NCI-H1436 (cell line): ENCODE measurements at regions not wholly inside any gene's neighbourhood (a gene's known extent, or its start where the extent isn't known, plus 50 kb on each side); places are given as distances from the start of the nearest gene placed in this dataset.
"Not testable (repeated sequence)": the region's sequence is repeated elsewhere in the genome, so short reads cannot be mapped to it uniquely, and the experiment has no call there.

ENCODE experiments used
- DNase-seq: peaks from one replicate; lab custom pipeline; 2025; lab: John Stamatoyannopoulos, UW

GRCh38 chr9:108444400-108445358, 411.1 kb downstream of the ACTL7B start:
- DNase-seq = no peak

DNA sequence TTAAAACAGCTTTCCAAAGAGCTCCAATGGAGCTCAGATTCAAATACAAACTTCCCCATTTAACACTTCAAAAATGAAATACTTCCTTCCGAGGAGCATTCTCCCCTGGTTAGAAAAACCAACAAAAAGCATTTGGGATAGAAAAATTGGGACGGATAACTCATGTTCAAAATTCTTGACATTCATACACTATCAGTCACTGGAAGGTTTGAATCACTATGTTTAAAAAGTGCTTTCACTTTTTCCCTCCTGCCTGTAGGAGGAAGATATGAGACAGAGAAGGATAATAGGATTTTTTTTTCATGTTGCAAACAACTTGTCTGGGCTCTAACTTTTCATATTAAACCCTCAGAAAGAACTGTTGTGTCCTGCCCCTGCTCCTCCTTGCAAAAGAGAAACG, 412.0 kb downstream of the ACTL7B start:
- no peak for DNase-seq

- no peak for DNase-seq
Observed at GRCh38 chr9:108443019-108443633, 412.7 kb downstream of the ACTL7B start.

DNA sequence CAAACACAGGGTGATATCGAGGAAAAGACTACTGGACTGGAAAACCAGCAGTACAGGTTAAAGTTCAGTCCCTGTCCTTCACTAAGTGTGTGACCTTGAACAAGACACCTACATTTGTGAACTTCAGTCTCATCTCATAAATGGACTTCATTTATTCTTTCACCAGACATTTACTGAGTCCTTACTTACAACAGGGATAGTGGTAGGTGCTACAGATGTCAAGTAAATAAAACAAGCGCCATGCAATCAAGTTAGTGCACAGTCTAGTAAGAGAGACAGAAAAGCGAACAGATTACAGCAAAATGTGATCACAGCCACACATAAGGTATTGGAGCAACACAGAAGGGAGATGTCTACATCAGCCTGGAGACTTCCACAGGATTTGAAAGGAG, 413.2 kb downstream of the ACTL7B start:
- DNase-seq = no peak

GRCh38 chr9:108441726-108442125, 414.1 kb downstream of the ACTL7B start:
- DNase-seq = no peak

DNA sequence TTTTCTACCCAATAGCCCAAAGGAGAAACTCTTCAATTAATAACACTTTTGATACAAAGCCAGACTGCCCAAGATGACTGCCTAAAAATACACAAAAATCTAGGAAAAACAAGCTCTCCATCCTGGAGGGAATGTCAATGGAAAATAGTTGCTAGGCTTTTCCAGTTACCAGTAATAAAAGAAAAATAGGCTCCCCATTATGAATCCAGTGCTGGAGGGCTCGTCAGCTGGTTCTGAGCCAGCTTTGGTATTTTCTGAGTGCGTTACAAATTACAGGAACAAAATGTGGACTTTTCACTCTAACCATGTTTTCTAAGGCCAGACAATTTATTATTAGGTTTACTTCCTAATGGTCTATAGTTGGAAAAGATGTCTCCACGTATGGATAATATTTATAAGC, 414.5 kb downstream of the ACTL7B start:
- DNase-seq = no peak

DNA sequence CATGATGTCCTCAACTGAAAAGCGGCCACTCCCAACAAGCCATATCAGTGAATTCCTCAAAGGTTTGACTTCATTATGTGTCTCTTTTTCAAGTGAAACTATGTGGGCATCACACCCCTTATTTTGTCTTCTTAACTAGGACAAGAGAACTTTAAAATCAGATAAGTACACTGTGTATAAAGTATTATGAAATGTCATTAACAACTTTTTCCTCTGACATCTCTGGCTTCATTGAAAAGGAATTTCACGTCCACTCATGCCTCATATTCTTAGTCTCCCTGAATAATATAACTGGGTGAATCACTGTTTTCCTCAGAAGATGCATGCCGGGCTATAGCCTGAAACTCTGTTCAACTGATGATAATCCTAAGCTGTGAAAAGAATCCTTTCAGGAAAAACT, 415.8 kb downstream of the ACTL7B start:
- DNase-seq = no peak

DNA sequence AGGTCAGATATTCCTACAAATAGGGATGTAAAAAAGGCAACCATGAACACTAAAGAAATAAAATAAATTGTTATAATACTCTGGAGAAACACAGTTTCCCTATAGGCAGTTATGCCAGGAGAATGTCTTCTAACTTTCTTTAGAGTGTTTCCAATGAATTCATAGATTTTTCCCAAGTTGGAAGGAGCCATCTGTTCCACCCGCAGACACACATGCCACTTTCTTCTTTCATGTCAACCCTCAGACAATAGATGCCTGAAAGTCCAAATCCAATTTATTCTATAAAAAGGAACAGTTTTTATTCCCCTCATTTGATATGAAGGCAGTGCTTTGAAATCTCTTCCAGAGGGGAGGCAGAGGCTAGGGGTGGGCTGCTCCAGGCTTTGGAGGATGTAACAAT, 418.1 kb downstream of the ACTL7B start:
- DNase-seq = no peak

- DNase-seq = no peak
Observed at GRCh38 chr9:108436448-108436847, 419.3 kb downstream of the ACTL7B start.

DNA sequence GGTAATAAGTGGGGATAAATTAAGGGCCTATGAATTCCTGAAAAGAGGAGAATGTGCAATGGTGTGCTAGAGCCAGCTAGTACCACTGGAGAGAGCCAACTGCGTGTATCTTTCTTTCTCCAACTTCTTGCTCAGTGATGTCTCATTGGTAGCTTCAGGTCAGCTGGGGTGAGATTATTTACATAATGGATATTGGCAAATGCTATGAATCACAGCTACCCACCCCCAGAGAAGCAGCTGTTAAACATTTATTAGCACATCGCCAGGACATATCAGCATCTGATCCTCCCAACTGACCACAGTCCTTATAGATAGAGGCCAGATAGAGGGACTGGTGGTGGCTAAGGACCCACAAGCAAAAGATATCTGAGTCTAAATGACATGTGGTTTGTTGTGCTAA, 421.3 kb downstream of the ACTL7B start:
- DNase-seq = no peak

DNA sequence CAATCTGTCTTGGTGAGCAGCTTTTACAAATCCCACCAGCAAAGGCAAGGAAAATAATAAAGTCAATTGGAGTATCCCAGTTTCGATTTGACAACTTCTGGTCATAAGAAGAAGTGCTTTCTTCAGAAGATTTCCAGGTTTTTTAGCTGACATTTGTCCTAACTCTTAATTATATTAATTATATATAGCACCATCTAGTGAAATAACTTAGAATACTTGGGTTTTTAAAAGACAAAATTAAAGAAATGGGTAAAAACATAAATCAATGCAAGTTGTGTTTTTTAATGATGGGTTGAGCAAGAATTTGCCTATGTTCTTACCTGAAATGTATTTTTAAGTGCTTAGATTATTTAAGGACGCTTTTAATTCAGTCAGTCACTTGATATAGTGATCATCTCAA, 421.8 kb downstream of the ACTL7B start:
- no peak for DNase-seq

GRCh38 chr9:108430655-108431054, 425.1 kb downstream of the ACTL7B start:
- DNase-seq = no peak

- no peak for DNase-seq
Observed at GRCh38 chr9:108427751-108428150, 428.0 kb downstream of the ACTL7B start.

DNA sequence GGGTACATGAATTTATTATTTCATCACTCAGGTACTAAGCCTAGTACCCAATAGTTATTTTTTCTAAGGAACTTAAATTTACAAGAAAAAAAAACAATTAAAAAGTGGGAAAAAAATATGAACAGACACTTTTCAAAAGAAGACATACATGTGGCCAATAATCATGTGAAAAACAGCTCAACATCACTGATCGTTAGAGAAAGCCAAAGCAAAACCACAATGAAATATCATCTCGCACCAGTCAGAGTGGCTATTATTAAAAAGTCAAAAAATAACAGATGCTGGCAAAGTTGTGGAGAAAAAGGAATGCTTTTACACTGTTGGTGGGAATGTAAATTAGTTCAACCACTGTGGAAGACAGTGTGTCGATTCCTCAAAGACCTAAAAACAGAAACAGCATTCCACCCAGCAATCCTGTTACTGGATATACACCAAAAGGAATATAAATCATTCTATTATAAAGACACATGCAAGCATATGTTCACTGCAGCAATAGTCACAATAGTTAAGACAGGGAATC, 429.3 kb downstream of the ACTL7B start:
- DNase-seq = not testable (repeated sequence)

- no peak for DNase-seq
Observed at GRCh38 chr9:108423433-108423832, 432.4 kb downstream of the ACTL7B start.

DNA sequence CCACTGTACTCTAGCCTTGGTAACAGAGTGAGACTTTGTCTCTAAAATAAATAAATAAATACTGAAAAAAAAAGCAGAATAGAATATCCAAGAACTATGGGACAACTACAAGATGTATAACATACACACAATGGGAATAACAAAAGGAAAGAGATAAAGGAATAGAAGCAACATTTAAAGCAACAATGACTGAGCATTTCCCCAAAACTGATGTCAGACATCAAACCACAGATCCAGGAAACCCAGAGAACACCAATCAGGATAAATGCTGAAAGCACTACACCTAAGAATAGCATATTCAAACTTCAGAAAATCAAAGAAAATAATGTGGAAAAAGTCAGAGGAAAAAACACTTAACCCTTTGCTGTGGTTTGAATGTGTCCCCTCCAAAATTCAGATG, 436.4 kb downstream of the ACTL7B start:
- DNase-seq = no peak

- no peak for DNase-seq
Observed at GRCh38 chr9:108417726-108418125, 438.1 kb downstream of the ACTL7B start.

- DNase-seq = no peak
Observed at GRCh38 chr9:108417312-108417711, 438.5 kb downstream of the ACTL7B start.

DNA sequence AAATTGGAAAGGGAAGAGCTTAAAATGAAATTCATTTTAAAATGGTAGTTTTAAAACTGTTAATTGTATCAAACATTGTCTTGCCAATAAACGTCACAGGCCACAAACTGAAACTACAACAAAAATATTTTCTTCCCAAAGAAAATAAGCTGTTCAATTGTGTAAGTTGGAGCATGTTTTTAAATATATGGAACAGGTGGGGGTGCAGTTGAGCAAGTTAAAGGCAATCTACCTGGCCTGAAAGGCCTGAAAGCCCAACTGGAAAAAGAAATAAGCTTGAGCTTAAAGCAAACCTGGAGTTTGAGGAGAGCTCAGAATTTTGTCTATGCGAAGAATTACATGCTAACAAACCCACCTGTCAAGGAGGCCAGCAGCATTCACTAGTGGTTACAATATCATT, 439.5 kb downstream of the ACTL7B start:
- DNase-seq = no peak

DNA sequence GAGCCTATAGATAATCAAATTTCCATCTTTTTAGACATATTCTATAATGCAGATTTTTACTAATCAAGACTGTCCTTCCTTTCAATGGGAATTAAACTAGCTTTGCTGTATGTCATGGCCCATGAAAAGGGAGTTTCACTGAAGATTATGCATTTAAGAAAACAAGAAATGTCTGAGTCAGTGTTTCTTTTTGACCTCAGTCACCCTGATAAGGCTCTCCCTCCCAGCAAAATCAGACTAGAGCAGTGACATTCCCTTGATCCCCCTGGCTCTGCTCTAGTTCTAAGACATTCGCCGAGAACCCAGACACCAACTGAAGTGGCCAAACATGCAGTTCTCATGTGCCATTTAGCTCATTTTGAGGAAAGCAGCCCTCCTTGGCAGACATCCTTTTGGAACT, 442.0 kb downstream of the ACTL7B start:
- DNase-seq = no peak

DNA sequence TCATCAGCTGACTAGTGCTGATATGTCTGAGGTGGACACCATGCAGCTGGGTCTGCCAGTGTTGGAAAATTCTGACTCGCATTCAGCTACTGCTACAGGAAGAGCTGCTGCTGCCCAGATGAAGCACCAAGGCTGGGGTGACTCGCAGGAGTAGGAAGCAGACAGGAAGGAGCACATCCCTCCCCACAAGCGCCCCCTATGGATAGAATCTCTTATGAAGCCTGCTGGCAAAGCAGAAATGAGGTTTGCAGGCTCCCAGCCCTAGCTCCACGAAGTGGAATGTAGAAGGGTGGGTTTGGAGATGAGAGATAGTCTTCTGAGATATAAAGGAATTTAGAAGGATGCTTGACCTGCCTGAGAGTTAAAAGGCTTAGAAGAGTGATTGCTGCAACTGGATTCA, 443.0 kb downstream of the ACTL7B start:
- no peak for DNase-seq

- DNase-seq = no peak
Observed at GRCh38 chr9:108411632-108412031, 444.2 kb downstream of the ACTL7B start.

DNA sequence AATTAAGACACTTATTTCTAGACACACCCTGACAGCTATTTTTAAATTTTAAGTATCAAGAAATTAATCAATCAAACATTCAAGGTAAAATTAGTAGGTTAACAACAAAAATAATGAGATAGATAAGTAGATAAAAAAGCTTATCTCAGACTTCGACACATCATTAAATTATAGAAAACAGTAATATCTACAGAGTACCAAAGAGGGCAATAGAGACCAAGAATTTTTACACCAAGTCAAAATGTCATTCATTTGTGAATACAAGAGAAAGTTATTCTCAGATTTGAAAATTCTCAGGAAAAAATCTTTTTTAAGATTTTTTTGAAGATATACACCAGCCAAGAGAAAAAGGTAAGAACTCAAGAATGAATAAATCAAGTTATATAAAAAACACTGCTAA, 445.6 kb downstream of the ACTL7B start:
- DNase-seq = no peak
